ENCODE measurements at regions not wholly inside any gene's neighbourhood (a gene's known extent, or its start where the extent isn't known, plus 50 kb on each side); places are given as distances from the start of the nearest gene placed in this dataset.
"Not testable (repeated sequence)": the region's sequence is repeated elsewhere in the genome, so short reads cannot be mapped to it uniquely, and the experiment has no call there.

GRCh38 chr19:28297586-28298157, 915.3 kb downstream of the UQCRFS1 start:
- Mint-ChIP-seq H3K27ac (ENCODE audit: unreplicated experiment) (no peak overlapping the region), H3K36me3 (ENCODE audit: insufficient read depth, unreplicated experiment) (no peaks in the 10 kb centered on the region), H3K4me1 (ENCODE audit: low read depth, unreplicated experiment) (no peaks in the 10 kb centered on the region), H3K9me3 (ENCODE audit: low read depth, unreplicated experiment) (peaks cover 11% of the 10 kb centered on the region), H3K4me3 (ENCODE audit: low read depth, unreplicated experiment) (no peak overlapping the region), H3K27me3 (ENCODE audit: unreplicated experiment) (no peaks in the 10 kb centered on the region)
- intact Hi-C loops (cut with micrococcal nuclease; ENCODE audit: unreplicated experiment): no loop called here
- DNase-seq: no peak
- TF ChIP-seq CTCF (IDR thresholded peaks at IDR 0.05; ENCODE audit: unreplicated experiment): no peak
- no TSS peak for BruUV-seq (replicated peaks)
- CTCF ChIA-PET: no interaction called here

- no peaks in the 10 kb centered on the region for H3K4me1 Mint-ChIP-seq (ENCODE audit: low read depth, unreplicated experiment)
- no peaks in the 10 kb centered on the region for H3K27me3 Mint-ChIP-seq (ENCODE audit: unreplicated experiment)
- no peak for TF ChIP-seq CTCF (IDR thresholded peaks at IDR 0.05; ENCODE audit: unreplicated experiment)
- H3K9me3 Mint-ChIP-seq (ENCODE audit: low read depth, unreplicated experiment): peaks cover 12% of the 10 kb centered on the region
- CTCF ChIA-PET: no interaction called here
- BruUV-seq (replicated peaks): no TSS peak
- intact Hi-C loops (cut with micrococcal nuclease; ENCODE audit: unreplicated experiment): no loop called here
- H3K27ac Mint-ChIP-seq (ENCODE audit: unreplicated experiment): no peak overlapping the region
- H3K4me3 Mint-ChIP-seq (ENCODE audit: low read depth, unreplicated experiment): no peak overlapping the region
- DNase-seq: no peak
- H3K36me3 Mint-ChIP-seq (ENCODE audit: insufficient read depth, unreplicated experiment): no peaks in the 10 kb centered on the region
Measured at GRCh38 chr19:28297036-28297435, 915.9 kb downstream of the UQCRFS1 start.

GRCh38 chr19:28296506-28296905, 916.4 kb downstream of the UQCRFS1 start:
- Mint-ChIP-seq H3K36me3 (ENCODE audit: insufficient read depth, unreplicated experiment) (no peaks in the 10 kb centered on the region), H3K9me3 (ENCODE audit: low read depth, unreplicated experiment) (peaks cover 14% of the 10 kb centered on the region), H3K27ac (ENCODE audit: unreplicated experiment) (no peak overlapping the region), H3K4me1 (ENCODE audit: low read depth, unreplicated experiment) (no peaks in the 10 kb centered on the region), H3K27me3 (ENCODE audit: unreplicated experiment) (no peaks in the 10 kb centered on the region), H3K4me3 (ENCODE audit: low read depth, unreplicated experiment) (no peak overlapping the region)
- DNase-seq: no peak
- CTCF ChIA-PET: no interaction called here
- BruUV-seq (replicated peaks): no TSS peak
- intact Hi-C loops (cut with micrococcal nuclease; ENCODE audit: unreplicated experiment): no loop called here
- TF ChIP-seq CTCF (IDR thresholded peaks at IDR 0.05; ENCODE audit: unreplicated experiment): no peak

- intact Hi-C loops (cut with micrococcal nuclease; ENCODE audit: unreplicated experiment); DNase-seq; H3K4me3 Mint-ChIP-seq (ENCODE audit: low read depth, unreplicated experiment); H3K27me3 Mint-ChIP-seq (ENCODE audit: unreplicated experiment); H3K4me1 Mint-ChIP-seq (ENCODE audit: low read depth, unreplicated experiment); BruUV-seq (replicated peaks); H3K27ac Mint-ChIP-seq (ENCODE audit: unreplicated experiment); CTCF ChIA-PET; H3K36me3 Mint-ChIP-seq (ENCODE audit: insufficient read depth, unreplicated experiment): not testable (repeated sequence)
- H3K9me3 Mint-ChIP-seq (ENCODE audit: low read depth, unreplicated experiment): peaks cover 14% of the 10 kb centered on the region
Measured at GRCh38 chr19:28294975-28295374, 918.0 kb downstream of the UQCRFS1 start.

GRCh38 chr19:28294395-28294794, 918.6 kb downstream of the UQCRFS1 start:
- no peaks in the 10 kb centered on the region for H3K27me3 Mint-ChIP-seq (ENCODE audit: unreplicated experiment)
- no peaks in the 10 kb centered on the region for H3K36me3 Mint-ChIP-seq (ENCODE audit: insufficient read depth, unreplicated experiment)
- BruUV-seq (replicated peaks): no TSS peak
- no peak for TF ChIP-seq CTCF (IDR thresholded peaks at IDR 0.05; ENCODE audit: unreplicated experiment)
- peaks cover 14% of the 10 kb centered on the region for H3K9me3 Mint-ChIP-seq (ENCODE audit: low read depth, unreplicated experiment)
- intact Hi-C loops (cut with micrococcal nuclease; ENCODE audit: unreplicated experiment): no loop called here
- no peak overlapping the region for H3K4me3 Mint-ChIP-seq (ENCODE audit: low read depth, unreplicated experiment)
- H3K4me1 Mint-ChIP-seq (ENCODE audit: low read depth, unreplicated experiment): no peaks in the 10 kb centered on the region
- CTCF ChIA-PET: no interaction called here
- no peak overlapping the region for H3K27ac Mint-ChIP-seq (ENCODE audit: unreplicated experiment)
- no peak for DNase-seq

Data from Calu3 (cell line).